HG03103 (cell line): ENCODE measurements at regions not wholly inside any gene's neighbourhood (a gene's known extent, or its start where the extent isn't known, plus 50 kb on each side); places are given as distances from the start of the nearest gene placed in this dataset.

Source experiments
- ATAC-seq: cut with Tn5 transposase; IDR thresholded peaks from one replicate; pipeline ENCODE4 v1.9.1; 2021; ENCODE audit warnings: low read depth; ENCODE audit not compliant: unreplicated experiment

- ATAC-seq: no peak
Observed at GRCh38 chr1:79792219-79792930, 785.8 kb upstream of the ADGRL4 start.

- no peak for ATAC-seq
Observed at GRCh38 chr1:79791488-79792218, 785.1 kb upstream of the ADGRL4 start.

- ATAC-seq: no peak
Observed at GRCh38 chr1:79790950-79791349, 784.4 kb upstream of the ADGRL4 start.

GRCh38 chr1:79787631-79788030 is 781.1 kb upstream of the ADGRL4 start:
- ATAC-seq: no peak

GRCh38 chr1:79785964-79786363 is 779.4 kb upstream of the ADGRL4 start:
- no peak for ATAC-seq

GRCh38 chr1:79785561-79785960 is 779.0 kb upstream of the ADGRL4 start:
- ATAC-seq: no peak

- no peak for ATAC-seq
Observed at GRCh38 chr1:79781261-79781660, 774.7 kb upstream of the ADGRL4 start.

GRCh38 chr1:79777481-79778219 is 771.1 kb upstream of the ADGRL4 start:
- peak; percentile 100 for ATAC-seq

- ATAC-seq: no peak
Observed at GRCh38 chr1:79775402-79775801, 768.9 kb upstream of the ADGRL4 start.

- no peak for ATAC-seq
Observed at GRCh38 chr1:79773385-79773784, 766.9 kb upstream of the ADGRL4 start.

GRCh38 chr1:79762461-79762860 is 755.9 kb upstream of the ADGRL4 start:
- ATAC-seq: no peak

- no peak for ATAC-seq
Observed at GRCh38 chr1:79760531-79760930, 754.0 kb upstream of the ADGRL4 start.

- ATAC-seq: no peak
Observed at GRCh38 chr1:79749607-79750006, 743.1 kb upstream of the ADGRL4 start.

GRCh38 chr1:79745929-79746328 is 739.4 kb upstream of the ADGRL4 start:
- no peak for ATAC-seq

- no peak for ATAC-seq
Observed at GRCh38 chr1:79744746-79745145, 738.2 kb upstream of the ADGRL4 start.

GRCh38 chr1:79741720-79742421 is 735.3 kb upstream of the ADGRL4 start:
- peak; percentile 85 for ATAC-seq

GRCh38 chr1:79738101-79738500 is 731.6 kb upstream of the ADGRL4 start:
- ATAC-seq: no peak

- ATAC-seq: no peak
Observed at GRCh38 chr1:79737193-79737592, 730.7 kb upstream of the ADGRL4 start.

GRCh38 chr1:79732950-79733349 is 726.4 kb upstream of the ADGRL4 start:
- no peak for ATAC-seq

- ATAC-seq: no peak
Observed at GRCh38 chr1:79726911-79727310, 720.4 kb upstream of the ADGRL4 start.

GRCh38 chr1:79726321-79726720 is 719.8 kb upstream of the ADGRL4 start:
- ATAC-seq: no peak
